A673 (cell line): ENCODE measurements at regions not wholly inside any gene's neighbourhood (a gene's known extent, or its start where the extent isn't known, plus 50 kb on each side); places are given as distances from the start of the nearest gene placed in this dataset.

Experiments used
- EZH2 ChIP-seq: fragments of 200-600 bp; sonication (generic); IDR thresholded peaks from 2 replicates; pipeline ENCODE4 v1.6.1; 2017; ENCODE audit warnings: borderline replicate concordance, low read depth, mild to moderate bottlenecking, mixed read lengths, antibody characterized with exemption, low read length; ENCODE audit not compliant: poor library complexity, severe bottlenecking
- TF ChIP-seq, protein P1 (sequence below): fragments of 300-800, 200-600 bp; sonication (generic); conservative IDR thresholded peaks from 2 replicates; pipeline ENCODE4 v1.5.1; 2017; ENCODE audit warnings: low read depth, mild to moderate bottlenecking, antibody characterized with exemption, low read length, moderate library complexity, mixed read lengths

DNA sequence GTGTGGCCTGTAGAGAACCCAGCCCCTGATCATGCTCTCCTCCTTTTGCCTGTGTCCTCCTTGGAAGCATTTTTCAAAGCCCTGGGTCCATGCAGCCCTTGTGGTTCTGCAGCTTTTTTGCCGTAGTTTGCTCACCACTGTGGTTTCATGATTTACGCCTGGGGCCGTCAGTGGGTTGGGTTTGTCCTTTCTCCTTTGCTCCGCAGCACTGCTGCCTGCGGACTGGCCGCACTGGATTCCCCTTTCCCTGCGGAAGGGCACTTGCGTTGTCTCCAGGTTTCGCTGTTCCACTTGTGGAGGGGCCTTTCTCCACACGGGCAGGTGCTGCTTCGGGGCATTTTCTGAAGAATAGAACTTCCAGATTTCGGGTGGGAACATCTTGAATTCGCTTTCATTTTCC, 1260.9 kb downstream of the BRD1 start:
- TF ChIP-seq, protein P1, sequence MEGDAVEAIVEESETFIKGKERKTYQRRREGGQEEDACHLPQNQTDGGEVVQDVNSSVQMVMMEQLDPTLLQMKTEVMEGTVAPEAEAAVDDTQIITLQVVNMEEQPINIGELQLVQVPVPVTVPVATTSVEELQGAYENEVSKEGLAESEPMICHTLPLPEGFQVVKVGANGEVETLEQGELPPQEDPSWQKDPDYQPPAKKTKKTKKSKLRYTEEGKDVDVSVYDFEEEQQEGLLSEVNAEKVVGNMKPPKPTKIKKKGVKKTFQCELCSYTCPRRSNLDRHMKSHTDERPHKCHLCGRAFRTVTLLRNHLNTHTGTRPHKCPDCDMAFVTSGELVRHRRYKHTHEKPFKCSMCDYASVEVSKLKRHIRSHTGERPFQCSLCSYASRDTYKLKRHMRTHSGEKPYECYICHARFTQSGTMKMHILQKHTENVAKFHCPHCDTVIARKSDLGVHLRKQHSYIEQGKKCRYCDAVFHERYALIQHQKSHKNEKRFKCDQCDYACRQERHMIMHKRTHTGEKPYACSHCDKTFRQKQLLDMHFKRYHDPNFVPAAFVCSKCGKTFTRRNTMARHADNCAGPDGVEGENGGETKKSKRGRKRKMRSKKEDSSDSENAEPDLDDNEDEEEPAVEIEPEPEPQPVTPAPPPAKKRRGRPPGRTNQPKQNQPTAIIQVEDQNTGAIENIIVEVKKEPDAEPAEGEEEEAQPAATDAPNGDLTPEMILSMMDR: no peak
- TF ChIP-seq EZH2: no peak
